ENCODE measurements at regions not wholly inside any gene's neighbourhood (a gene's known extent, or its start where the extent isn't known, plus 50 kb on each side); places are given as distances from the start of the nearest gene placed in this dataset.
"Not testable (repeated sequence)": the region's sequence is repeated elsewhere in the genome, so short reads cannot be mapped to it uniquely, and the experiment has no call there.

- H3K36me3 Mint-ChIP-seq (ENCODE audit: unreplicated experiment) = no peaks in the 10 kb centered on the region
- no peak overlapping the region for H3K4me3 Mint-ChIP-seq (ENCODE audit: unreplicated experiment)
- peak; percentile 83 for DNase-seq (ENCODE audit: extremely low spot score, unreplicated experiment)
- peaks cover 15% of the 10 kb centered on the region for H3K9me3 Mint-ChIP-seq (ENCODE audit: unreplicated experiment)
- H3K27me3 Mint-ChIP-seq (ENCODE audit: unreplicated experiment) = no peaks in the 10 kb centered on the region
- no peak for TF ChIP-seq CTCF (IDR thresholded peaks at IDR 0.05)
- no peak overlapping the region for H3K27ac Mint-ChIP-seq (ENCODE audit: unreplicated experiment)
- no peaks in the 10 kb centered on the region for H3K4me1 Mint-ChIP-seq (ENCODE audit: unreplicated experiment)
Observed at GRCh38 chr14:105881021-105881930, 354.9 kb downstream of the TMEM121 start.

DNA sequence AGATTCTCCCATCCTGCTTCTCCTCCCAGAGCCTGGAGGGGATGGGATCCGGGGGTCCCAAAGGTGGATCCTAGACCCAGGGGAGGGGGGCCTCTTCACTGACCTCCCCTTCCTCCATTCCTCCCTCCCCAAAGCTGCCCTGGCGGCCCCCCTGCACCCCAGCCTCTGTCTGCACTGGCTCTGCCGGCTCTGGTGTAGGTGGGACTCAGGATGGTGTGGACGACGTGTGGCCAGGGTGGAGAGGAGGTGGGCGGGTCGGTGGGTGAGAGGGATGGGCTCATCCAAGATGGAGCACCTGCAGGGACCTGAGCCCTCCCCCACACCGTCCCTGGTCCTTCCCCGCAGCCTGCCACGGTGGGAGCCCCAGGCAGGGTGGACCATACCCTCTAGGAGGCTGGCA is 355.6 kb downstream of the TMEM121 start:
- not testable (repeated sequence) for H3K27me3 Mint-ChIP-seq (ENCODE audit: unreplicated experiment); H3K4me1 Mint-ChIP-seq (ENCODE audit: unreplicated experiment); DNase-seq (ENCODE audit: extremely low spot score, unreplicated experiment); H3K9me3 Mint-ChIP-seq (ENCODE audit: unreplicated experiment); H3K4me3 Mint-ChIP-seq (ENCODE audit: unreplicated experiment); H3K27ac Mint-ChIP-seq (ENCODE audit: unreplicated experiment); H3K36me3 Mint-ChIP-seq (ENCODE audit: unreplicated experiment)

DNA sequence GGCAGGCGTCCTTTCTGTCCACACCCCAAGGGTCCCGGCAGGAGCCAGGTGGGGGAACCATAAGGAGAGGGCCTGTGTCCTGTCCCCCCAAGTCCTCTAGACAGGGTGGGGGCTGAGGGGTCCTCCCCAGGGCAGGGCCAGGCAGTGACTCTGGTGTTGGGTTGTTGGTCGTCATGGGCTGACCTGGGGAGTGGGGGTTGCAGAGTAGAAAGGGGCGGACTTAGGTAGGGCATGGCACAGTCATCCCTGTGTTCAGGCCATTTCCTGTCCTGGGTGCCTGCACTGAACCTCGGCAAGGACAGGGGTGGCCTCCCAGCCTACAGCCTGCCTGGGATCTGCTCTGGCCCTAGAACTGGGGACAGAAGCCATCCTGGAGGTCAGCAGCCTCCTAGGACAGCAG is 356.2 kb downstream of the TMEM121 start:
- peak; percentile 63 for DNase-seq (ENCODE audit: extremely low spot score, unreplicated experiment)
- H3K9me3 Mint-ChIP-seq (ENCODE audit: unreplicated experiment) = peaks cover 7% of the 10 kb centered on the region
- no peaks in the 10 kb centered on the region for H3K27me3 Mint-ChIP-seq (ENCODE audit: unreplicated experiment)
- H3K4me3 Mint-ChIP-seq (ENCODE audit: unreplicated experiment) = no peak overlapping the region
- no peaks in the 10 kb centered on the region for H3K36me3 Mint-ChIP-seq (ENCODE audit: unreplicated experiment)
- H3K4me1 Mint-ChIP-seq (ENCODE audit: unreplicated experiment) = no peaks in the 10 kb centered on the region
- no peak overlapping the region for H3K27ac Mint-ChIP-seq (ENCODE audit: unreplicated experiment)
- no peak for TF ChIP-seq CTCF (IDR thresholded peaks at IDR 0.05)

- Mint-ChIP-seq H3K36me3 (ENCODE audit: unreplicated experiment) (no peaks in the 10 kb centered on the region), H3K4me1 (ENCODE audit: unreplicated experiment) (no peaks in the 10 kb centered on the region), H3K9me3 (ENCODE audit: unreplicated experiment) (peaks cover 11% of the 10 kb centered on the region), H3K4me3 (ENCODE audit: unreplicated experiment) (no peak overlapping the region), H3K27ac (ENCODE audit: unreplicated experiment) (no peak overlapping the region), H3K27me3 (ENCODE audit: unreplicated experiment) (no peaks in the 10 kb centered on the region)
- peak; percentile 77 for DNase-seq (ENCODE audit: extremely low spot score, unreplicated experiment)
- no peak for TF ChIP-seq CTCF (IDR thresholded peaks at IDR 0.05)
Observed at GRCh38 chr14:105883066-105884005, 357.0 kb downstream of the TMEM121 start.

DNA sequence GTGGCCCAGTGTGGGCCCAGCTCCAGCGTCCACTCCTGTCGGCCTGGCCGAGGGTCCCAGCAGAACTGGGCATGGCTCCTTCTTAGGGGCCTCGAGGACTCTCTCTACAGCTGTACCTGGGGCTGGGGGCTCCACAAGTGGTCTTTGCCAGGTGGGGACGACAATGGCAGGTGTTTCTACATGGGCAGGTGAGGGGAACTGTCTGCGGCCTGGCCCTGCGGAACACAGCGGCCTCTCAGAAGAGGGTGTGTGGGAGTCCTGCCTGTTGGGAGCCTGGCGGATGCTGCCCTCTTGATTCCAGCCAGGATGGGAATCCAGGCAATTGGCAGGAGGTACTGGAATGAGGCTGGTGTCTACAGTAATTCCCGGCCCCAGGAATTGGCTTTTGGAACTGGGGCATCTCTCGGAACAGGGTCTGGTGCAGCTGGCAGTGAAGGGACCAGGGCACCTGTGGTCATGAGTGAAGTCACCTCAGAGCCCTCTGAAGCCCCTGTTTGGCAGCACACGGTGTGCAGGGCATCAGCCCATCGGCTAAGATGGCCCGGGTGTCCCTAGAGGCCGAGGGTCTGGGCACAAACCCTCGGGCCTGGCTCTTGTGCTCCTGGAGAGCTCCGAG is 357.9 kb downstream of the TMEM121 start:
- H3K27me3 Mint-ChIP-seq (ENCODE audit: unreplicated experiment); H3K4me1 Mint-ChIP-seq (ENCODE audit: unreplicated experiment); H3K4me3 Mint-ChIP-seq (ENCODE audit: unreplicated experiment); H3K36me3 Mint-ChIP-seq (ENCODE audit: unreplicated experiment); H3K27ac Mint-ChIP-seq (ENCODE audit: unreplicated experiment): not testable (repeated sequence)
- H3K9me3 Mint-ChIP-seq (ENCODE audit: unreplicated experiment) = peaks cover 12% of the 10 kb centered on the region
- peak; percentile 72 for DNase-seq (ENCODE audit: extremely low spot score, unreplicated experiment)

Measured in osteocyte (in vitro differentiated cells).